ENCODE measurements at regions not wholly inside any gene's neighbourhood (a gene's known extent, or its start where the extent isn't known, plus 50 kb on each side); places are given as distances from the start of the nearest gene placed in this dataset.

GRCh38 chr10:52663161-52663560 is 109.4 kb downstream of the MBL2 start:
- TF ChIP-seq CTCF (IDR thresholded peaks at IDR 0.05): no peak
- TF ChIP-seq POLR2AphosphoS5 (IDR thresholded peaks at IDR 0.05): no peak
- no peak for TF ChIP-seq POLR2A (IDR thresholded peaks at IDR 0.05)

Measured in upper lobe of left lung (tissue), 4 donors.